Non-pigmented ciliary epithelial cell (primary cell): ENCODE measurements at regions not wholly inside any gene's neighbourhood (a gene's known extent, or its start where the extent isn't known, plus 50 kb on each side); places are given as distances from the start of the nearest gene placed in this dataset.

Experiments used
- DNase-seq: peaks from one replicate; pipeline ENCODE4 v3.0.0-alpha.2; 2010; ENCODE audit warnings: low read depth

DNA sequence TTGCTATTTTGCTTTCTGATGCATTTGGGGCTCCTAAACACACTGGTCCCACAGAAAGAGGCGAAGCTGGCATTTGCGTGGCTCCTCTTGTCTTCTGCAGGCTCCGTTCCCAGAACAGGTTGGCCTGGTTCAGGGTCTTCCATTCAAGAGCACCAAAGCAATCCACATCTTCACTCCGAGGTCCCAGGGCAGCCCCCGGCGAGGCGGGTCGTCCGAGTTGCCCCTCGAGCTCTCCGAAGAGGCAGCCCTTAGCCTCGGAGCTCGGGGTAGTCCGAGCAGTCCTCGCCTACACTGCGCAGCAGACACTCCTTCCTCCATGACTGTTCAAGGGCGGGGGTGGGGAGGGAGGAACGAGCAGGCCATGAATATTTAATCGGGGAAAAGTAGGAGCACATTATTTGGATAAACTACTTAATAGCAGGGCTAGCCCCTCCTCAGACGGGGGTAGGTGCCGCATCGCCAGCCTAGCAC is 321.3 kb downstream of the BLID start:
- no peak for DNase-seq

DNA sequence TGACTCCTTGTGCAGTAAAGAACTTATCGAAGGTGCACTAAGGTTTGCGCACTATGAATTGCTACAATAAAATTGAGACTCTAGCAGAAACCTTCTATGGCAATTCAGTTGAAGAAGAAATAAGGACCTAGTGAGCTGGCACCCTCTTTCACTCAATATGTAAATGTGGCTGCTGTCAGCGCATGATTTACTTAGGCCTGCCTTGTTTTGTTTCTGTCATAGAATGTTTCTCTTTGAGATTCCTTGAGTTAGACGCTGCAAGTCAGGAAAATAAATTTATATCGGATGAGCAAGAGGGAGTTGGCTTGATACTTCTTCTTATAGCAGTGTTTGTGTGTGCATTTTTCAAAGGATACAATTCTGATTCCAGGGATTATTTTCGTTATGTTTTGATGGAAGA is 322.1 kb downstream of the BLID start:
- DNase-seq, result no peak

DNA sequence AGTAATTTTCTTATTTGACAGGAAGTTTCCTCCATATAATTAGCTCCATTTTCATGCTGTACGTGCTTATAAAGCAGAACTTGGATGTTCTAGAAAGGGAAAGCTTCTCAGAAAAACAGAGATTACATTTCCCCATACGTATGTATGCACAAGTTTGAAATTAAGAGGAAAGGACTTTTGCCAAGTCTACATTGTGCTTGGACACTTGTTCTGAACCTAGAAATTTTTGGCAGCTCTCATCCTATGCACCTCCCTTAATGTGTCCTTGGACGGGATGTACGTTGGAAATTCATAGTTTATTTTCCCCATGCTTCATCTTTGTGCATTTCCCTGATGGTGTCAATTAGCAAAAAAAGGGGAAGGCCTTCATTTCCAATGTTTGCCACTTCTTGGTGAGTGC is 322.7 kb downstream of the BLID start:
- no peak for DNase-seq

DNA sequence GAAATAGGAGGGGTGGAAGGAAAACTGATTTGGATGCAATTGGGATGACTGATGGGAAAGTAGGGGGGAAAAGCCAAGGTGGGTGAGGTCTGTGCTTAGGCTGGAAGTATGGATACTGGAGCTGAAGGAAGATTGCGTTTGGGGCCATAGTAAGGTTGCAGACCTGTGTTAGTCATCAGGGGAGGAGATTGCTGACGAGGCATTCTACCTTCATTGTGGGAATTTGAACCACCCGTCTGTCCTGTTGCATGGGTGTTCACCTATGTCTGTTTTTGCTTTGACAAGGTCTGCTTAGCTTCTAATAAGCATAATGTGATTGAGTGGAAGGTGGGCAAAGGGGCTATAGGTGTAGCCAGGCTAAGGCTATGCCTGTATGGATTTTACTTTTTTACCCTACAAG is 323.8 kb downstream of the BLID start:
- DNase-seq, result no peak

DNA sequence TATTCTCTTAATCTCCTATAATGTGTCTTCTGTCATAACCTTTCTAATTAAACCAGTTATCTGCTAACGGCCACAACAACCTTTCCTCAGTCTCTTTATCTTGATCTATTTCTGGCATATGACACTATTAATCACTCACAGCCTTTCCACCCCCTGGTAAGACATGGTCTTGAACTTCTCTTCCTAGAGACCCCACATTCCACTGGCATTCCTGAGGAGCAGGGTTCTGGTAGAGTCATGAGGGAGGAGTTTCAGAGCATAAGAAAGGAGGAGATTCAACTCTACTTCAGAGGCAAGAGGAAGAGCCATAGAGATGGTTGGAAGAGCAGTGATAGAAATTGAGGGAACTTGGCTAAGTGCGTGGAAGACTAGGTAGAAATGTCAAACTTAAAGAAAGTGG is 325.6 kb downstream of the BLID start:
- DNase-seq, result no peak

DNA sequence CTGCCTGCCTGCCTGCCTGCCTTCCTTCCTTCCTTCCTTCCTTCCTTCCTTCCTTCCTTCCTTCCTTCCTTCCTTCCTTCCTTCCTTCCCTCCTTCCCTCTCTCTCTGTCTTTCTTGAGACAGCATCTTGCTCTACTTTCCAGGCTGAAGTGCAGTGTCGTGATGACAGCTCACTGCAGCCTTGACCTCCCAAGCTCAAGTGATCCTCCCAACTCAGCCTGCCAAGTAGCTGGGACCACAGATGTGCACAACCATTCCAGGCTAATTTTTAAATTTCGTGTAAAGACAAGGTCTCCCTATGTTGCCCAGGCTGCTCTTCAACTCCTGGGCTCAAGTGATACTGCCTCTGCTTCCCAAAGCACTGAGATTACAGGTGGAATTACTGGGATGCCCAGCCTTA is 328.2 kb upstream of the SORL1-AS1 start:
- DNase-seq, result no peak

DNA sequence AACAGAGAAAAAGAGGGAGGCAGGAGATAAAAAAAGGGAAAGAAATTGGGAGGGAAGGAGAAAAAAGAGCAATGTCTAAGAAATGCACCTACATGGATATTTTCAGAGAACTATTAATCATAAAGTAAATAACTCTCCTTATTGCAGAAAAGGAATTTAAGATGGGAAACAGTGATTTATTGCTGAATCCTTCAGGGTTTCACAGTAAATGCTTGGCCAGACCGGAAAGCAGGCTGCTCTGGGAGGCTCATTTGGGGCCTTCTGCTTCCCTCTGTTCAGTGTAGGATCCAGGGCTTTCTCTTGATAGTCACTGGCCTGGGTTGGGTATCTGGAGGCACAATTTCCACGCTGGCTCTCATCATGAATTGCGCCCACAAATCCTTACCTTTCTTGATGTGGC is 324.3 kb upstream of the SORL1-AS1 start:
- no peak for DNase-seq

DNA sequence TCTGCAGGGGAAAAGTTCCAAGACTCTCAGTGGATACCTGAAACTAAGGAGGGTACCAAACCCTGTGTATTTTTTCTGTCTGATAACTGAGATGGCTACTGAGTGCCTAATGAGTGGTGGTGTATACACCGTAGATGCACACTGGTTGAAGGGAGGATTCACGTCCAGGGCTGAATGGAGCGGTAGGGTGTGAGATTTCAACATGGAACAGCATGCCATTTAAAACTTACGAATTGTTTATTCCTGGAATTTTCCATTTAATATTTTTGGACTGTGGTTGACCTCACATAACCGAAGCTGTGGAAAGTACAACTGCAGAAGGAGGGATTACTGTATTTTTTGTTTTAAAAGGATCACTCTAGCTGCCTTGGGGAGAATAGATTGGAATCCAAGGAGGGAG is 322.5 kb upstream of the SORL1-AS1 start:
- no peak for DNase-seq

DNA sequence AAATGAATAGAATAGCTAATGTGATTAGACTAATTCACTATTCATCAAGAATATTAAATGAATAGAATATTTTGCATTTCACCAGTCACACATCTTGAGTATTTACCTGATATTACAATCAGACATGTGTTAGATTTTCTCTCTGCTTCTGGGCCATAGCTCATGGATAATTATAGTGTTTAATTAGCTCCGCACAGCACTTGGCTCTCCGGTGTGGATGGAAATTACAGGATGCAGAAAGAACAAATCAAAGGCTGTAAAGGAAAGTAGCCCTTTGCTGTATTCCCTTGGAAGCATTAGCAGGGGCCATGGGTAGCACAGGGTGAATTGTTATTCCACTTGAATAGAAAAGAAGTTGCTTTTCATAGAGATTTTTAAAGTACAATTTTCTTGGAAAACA is 320.3 kb upstream of the SORL1-AS1 start:
- no peak for DNase-seq

DNA sequence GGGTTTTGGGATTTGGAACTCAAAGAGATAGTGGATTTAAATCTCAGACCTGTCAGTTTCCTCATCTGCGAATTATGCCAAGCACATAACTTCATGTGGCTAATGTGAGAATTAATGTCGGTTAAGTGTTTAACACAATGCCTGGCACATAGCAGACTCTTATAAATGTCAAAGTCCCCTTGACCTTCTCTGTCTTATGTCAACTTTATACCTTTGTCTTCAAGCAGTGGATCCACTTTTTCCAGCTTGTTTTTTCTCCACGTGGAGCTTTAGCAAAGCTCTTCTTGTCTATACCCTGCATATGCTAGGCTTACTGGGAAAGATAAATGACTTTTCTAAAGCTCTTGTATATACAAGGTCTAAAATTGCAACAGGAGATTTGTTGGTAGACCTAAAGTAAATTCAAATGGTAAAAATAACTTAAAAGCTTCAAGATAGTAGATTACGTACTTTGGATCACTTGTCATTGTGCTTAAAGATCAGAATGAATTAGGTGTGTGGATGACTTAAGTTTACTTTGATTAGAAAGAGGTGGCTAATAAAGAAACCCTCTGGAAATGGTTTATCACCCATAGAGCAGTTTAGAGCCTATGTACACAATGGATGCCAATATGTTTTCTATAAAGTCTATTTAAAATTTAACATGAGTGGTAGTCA is 318.3 kb upstream of the SORL1-AS1 start:
- DNase-seq, result no peak

DNA sequence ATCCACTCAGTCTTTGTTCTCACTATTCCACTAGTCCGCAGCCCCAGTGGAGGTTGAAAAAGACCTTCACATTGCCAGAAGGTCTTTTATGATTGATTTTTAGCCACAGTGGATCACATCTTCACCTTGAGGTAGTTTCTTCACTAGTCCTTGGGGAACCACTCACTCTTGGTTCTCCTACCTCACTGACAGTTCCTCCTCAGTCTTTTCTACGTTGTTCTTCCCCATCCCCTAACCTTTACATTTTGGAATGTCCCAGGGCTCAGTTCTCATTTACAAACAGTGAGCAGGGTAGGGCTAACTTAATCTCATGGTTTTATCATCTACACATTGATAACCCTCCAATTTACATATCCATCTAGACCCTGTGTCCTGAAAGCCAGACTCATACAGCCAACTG is 316.4 kb upstream of the SORL1-AS1 start:
- DNase-seq, result no peak

DNA sequence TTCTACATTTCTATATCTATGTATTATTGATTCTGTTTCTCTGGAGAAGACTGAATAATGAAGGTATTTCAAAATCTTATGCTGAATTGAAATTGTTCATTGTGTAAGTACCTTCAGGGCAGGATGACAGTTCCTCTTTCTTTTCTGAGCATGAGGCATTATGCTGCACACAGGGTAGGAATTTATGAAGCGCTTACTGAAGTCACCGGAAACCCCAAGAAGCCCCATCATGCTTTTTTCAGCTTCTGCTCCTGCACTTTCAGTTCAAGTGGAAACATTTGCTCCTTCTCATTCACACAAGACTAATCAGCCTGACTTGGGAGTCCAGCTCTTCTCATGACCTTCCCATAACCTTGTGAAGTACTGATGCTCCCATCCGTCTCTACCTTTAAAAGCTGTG is 314.7 kb upstream of the SORL1-AS1 start:
- no peak for DNase-seq

DNA sequence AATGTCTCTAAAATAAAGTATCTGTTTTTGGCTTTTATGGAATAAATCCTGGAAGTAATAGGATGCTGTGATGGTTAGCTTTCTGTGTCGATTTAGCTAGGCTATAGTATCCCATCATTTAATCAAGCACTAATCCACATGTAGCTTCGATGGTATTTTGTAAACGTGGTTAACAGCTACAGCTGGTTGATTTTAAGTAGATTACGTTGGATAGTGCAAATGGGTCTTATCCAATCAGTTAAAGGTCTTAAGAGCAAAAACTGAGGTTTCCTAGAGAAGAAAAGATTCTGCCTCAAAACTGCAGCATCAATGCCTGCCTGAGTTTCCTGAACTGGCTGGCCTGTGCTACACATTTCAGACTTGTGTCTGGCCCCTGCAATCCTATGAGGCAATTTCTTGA is 314.2 kb upstream of the SORL1-AS1 start:
- DNase-seq, result no peak

DNA sequence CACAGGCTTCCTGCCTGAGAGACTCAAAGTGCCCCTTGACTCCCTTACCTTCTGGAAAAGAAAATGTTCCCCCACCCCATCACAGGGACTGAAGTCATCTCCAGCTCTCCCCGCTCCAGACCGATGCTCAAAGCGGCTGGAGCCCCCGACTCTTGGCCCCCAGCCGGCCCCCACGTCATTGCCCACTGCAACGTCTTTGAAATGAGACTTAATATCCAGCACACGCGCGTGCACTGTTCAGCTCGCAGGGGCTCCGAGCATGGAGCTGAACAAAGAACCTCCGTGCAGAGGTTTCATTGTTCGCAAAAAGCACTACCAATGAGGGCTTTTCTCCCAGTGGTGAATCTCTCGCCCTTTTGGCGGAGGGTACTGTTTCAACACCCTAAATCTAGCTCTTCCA is 313.4 kb upstream of the SORL1-AS1 start:
- no peak for DNase-seq

DNA sequence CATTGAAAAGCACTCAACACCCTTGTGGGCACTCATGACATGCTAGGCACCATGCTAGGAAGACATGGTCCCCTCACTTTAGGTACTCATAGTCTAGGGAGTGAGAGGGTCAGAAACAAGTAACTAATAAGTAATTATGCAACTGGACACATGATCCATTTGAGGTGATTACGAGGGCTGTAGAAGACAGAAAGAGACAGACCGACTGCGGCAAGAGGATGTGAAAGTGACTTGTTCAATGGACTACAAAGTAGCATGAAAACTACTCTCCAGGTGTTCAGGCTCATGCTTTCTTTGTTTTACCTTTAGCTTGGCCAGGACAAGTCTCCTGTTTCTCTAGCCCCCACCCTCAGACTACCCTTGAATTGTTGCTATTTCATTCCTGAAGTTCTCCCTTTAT is 310.8 kb upstream of the SORL1-AS1 start:
- DNase-seq, result no peak

DNA sequence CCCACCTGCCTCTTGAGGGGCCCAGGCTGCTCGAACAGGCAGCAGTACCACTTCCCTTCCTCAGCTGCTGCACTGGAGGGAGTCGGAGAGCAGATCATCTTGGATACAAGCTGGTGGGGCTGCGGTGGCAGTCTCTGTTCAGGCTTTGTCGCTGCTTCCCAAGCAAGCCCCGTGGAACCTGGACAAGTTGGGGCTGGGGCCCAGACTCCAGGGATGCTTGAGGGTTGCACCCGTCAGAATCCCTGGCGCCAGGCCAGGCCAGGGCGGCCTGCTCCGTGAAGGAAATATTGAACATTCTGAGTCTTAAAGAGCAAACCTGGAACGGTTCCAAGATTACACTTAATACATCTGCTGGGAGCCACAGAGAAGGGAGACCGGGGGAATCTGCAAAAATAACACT is 310.1 kb upstream of the SORL1-AS1 start:
- DNase-seq, result no peak

DNA sequence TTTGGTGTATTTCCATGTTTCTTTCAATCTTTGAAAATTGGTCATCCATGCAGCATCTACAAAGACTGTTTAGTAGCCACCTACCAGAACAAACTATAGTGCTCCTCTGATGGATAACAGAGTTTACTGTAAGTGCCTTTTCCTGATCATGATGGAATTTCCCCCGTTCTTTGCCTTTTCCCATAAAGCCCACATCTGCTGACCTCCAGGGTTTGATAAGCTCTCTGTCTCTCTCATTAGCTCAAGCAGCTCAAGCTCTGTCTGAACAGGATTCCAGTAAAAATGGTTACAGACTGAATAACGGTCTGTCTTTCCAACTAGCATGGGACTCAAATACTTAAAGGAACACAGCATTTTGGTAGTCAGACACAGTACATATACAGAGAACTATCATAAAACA is 308.4 kb upstream of the SORL1-AS1 start:
- no peak for DNase-seq

DNA sequence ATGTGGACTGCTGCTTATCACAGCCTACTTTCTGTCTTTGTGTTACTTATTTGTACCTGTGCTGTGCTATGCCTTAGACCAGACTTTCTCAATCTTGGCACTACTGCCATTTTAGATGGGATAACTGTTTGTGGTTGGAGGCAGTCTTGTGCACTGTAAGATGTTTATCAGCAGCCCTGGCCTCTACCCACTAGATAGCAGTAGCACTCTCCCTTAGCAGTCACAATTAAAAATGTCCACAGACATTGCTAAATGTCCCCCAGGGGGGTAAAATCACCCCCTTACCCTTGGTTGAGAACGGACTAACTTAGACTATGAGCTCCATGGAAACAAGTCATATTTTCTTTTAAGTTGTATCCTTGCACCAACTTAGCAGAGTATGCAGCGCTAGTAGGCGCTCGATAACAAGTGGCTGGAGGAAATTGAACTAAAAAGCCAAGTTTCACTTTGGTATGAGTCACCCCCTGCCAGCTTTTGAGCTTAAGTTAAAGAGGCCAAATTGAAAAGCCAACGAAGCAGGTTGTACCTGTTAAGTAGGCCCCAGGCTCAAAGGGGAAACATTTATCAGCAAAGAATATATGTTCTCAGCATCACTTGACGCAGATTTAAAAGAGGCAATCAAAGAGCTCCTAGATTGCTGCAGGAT is 304.8 kb upstream of the SORL1-AS1 start:
- no peak for DNase-seq

DNA sequence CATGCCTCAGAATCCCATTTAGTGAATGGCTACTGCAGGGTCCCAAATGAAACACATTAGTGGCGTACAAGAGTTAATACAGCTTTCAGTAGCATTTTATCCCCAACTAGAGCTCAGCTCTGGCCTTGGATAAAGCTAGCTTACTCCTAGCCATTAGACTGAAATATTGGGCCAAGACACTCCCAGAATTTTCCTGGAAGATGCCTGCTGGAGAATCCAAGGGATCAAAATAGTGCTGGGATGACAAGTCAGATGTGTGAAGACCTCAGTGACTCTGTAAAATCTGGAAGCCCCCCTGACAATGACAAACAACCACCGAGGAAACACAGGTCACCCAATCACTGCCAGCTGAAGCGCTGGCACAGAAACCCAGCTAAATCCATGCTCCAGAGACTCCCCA is 303.1 kb upstream of the SORL1-AS1 start:
- no peak for DNase-seq

DNA sequence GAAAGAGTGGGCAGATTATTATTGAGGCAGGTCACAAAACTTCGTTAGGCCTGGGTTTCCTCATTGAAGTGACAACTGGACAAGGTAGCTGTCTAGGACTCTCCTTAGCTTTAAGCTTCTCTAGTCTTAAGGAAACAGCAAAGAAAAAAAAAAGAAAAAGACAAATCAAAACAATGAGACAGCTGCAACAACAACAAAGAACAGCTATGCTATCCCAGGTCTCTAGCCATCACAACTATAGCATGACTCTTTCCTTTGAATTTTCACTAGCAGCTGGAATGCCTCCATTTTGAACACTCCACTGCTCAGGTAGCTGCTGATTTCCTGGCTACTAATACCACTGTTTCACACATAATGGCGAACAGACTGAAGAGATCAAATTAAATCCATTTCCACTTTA is 302.4 kb upstream of the SORL1-AS1 start:
- DNase-seq, result no peak

DNA sequence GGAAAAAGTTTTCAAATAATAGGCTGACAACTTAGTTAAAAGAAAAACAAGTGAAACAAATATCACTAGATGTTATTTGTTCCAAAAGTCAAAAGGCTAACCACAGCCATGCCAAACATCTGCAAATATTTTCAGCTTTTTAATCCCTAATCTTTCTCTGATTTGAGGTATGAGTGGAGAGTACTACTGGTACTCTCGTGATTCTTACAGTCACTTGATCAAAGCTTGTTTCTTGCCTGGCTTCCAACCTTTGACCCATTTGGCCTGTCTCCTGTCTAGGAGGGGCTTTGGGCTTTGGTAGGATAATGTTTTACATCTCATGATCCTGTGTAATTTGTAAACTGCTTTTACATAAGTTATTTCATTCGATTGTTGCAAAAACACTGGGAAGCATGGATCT is 301.8 kb upstream of the SORL1-AS1 start:
- no peak for DNase-seq

DNA sequence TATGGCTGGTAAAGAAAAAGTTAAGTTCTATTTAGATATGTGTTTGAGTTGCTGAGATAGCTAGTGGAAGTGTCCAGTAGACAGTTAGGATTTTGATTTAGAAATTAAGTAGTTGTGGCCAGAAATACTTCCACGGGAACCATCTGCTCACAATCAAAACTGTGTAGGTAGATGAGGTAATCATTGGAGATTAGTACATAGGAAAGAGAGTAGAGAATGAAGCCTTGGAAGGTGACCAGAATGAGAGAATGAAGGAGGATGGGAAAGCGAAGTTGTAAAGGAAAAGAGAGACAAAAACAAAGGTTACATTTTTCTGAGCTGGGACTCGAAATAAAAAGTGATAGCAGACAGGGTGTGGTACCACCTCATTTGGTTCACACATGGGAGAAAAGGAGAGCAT is 296.9 kb upstream of the SORL1-AS1 start:
- no peak for DNase-seq

DNA sequence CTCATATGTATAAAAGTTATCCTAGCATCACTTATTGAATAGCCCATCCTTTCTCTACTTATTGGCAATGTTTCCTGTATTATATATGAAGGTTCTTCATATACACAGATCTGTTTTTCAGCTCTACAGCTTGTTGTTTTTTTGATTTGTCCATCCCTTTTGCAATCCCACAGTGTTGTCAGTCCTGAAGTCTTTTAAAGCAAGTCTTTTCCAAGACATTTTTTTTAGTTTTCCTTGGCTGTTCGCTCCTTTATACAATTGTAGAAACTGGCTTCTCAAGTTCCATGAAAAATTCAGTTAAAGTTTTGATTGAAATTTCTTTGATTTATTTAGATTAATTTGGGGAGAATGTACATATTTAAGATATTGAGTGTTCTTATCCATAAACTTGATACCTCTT is 295.3 kb upstream of the SORL1-AS1 start:
- no peak for DNase-seq

DNA sequence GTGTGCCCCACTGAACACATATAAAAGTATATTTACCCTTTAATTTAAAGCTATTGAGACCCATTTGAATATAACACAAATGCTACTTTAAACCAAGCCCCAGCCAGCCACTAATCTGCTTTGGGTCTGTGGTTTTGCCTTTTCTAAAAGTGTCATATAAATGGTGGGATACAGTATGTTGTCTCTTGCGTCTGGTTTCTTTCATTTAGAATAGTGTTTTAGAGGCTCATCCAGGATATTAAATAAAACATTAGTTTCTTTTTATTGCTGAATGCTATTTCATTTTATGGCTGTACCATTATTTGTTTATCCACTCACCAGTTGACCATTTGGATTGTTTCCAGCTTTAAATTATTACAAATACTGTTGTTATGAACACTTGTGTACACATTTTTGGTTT is 290.5 kb upstream of the SORL1-AS1 start:
- no peak for DNase-seq
